ENCODE measurements at regions not wholly inside any gene's neighbourhood (a gene's known extent, or its start where the extent isn't known, plus 50 kb on each side); places are given as distances from the start of the nearest gene placed in this dataset.

GRCh38 chr2:9123069-9123468, 83.5 kb upstream of the ASAP2 start:
- TF ChIP-seq, protein P1, sequence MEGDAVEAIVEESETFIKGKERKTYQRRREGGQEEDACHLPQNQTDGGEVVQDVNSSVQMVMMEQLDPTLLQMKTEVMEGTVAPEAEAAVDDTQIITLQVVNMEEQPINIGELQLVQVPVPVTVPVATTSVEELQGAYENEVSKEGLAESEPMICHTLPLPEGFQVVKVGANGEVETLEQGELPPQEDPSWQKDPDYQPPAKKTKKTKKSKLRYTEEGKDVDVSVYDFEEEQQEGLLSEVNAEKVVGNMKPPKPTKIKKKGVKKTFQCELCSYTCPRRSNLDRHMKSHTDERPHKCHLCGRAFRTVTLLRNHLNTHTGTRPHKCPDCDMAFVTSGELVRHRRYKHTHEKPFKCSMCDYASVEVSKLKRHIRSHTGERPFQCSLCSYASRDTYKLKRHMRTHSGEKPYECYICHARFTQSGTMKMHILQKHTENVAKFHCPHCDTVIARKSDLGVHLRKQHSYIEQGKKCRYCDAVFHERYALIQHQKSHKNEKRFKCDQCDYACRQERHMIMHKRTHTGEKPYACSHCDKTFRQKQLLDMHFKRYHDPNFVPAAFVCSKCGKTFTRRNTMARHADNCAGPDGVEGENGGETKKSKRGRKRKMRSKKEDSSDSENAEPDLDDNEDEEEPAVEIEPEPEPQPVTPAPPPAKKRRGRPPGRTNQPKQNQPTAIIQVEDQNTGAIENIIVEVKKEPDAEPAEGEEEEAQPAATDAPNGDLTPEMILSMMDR (conservative IDR thresholded peaks at IDR 0.05), result no peak
- no peak for TF ChIP-seq ZFX (IDR thresholded peaks at IDR 0.05)

Measured in C4-2B (cell line).